HEK293 (cell line): ENCODE measurements at regions not wholly inside any gene's neighbourhood (a gene's known extent, or its start where the extent isn't known, plus 50 kb on each side); places are given as distances from the start of the nearest gene placed in this dataset.

Experiments
- TRIM28 ChIP-seq: IDR thresholded peaks from 2 replicates; pipeline ENCODE4 v1.6.1; 2011; ENCODE audit warnings: low read length, control low read depth, borderline replicate concordance
- ZBTB1 ChIP-seq: fragments of 450-650 bp; formaldehyde crosslinking; IDR thresholded peaks from 2 replicates; pipeline ENCODE4 v1.5.1; 2016; ENCODE audit warnings: missing biosample characterization, missing genetic modification characterization
- ZNF121 ChIP-seq: fragments of 450-650 bp; formaldehyde crosslinking; IDR thresholded peaks from 2 replicates; pipeline ENCODE4 v1.5.1; 2016; ENCODE audit warnings: missing biosample characterization, missing genetic modification characterization
- ZNF202 ChIP-seq: fragments of 450-650 bp; formaldehyde crosslinking; IDR thresholded peaks from 2 replicates; pipeline ENCODE4 v1.5.1; 2016; ENCODE audit warnings: missing biosample characterization, missing genetic modification characterization, borderline replicate concordance
- ZNF792 ChIP-seq: fragments of 450-650 bp; formaldehyde crosslinking; IDR thresholded peaks from 2 replicates; pipeline ENCODE4 v1.5.1; 2016; ENCODE audit warnings: missing biosample characterization, missing genetic modification characterization
- TF ChIP-seq, protein P1 (sequence below): fragments of 450-650 bp; formaldehyde crosslinking; IDR thresholded peaks from 2 replicates; pipeline ENCODE4 v1.5.1; 2016; ENCODE audit warnings: missing biosample characterization, missing genetic modification characterization
- TF ChIP-seq, protein P2 (sequence below): fragments of 450-650 bp; formaldehyde crosslinking; IDR thresholded peaks from 2 replicates; pipeline ENCODE4 v1.5.1; 2016; ENCODE audit warnings: missing biosample characterization, missing genetic modification characterization
- TF ChIP-seq, protein P3 (sequence below): fragments of 450-650 bp; formaldehyde crosslinking; IDR thresholded peaks from 2 replicates; pipeline ENCODE4 v1.5.1; 2016; ENCODE audit warnings: missing biosample characterization, missing genetic modification characterization
- TF ChIP-seq, protein P4 (sequence below): fragments of 450-650 bp; formaldehyde crosslinking; IDR thresholded peaks from 2 replicates; pipeline ENCODE4 v1.5.1; 2016; ENCODE audit warnings: missing biosample characterization, missing genetic modification characterization

DNA sequence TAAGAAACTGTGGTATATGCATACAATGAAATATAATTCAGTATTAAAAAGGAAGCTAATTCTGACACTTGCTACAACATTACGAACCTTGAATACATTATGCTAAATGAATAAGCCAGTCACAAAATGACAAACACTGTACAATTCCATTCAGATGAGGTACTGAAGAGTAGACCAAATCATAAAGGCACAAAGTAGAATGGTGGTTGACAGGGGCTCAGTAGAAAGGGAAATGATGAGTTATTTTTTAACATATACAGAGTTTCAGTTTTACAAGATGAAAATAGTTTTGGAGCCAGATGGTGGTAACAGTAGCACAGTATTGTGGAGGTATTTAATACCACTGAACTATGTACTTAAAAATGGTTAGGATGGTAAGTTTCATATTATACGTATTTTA, 254.6 kb upstream of the RBMS3 start:
- TF ChIP-seq, protein P1, sequence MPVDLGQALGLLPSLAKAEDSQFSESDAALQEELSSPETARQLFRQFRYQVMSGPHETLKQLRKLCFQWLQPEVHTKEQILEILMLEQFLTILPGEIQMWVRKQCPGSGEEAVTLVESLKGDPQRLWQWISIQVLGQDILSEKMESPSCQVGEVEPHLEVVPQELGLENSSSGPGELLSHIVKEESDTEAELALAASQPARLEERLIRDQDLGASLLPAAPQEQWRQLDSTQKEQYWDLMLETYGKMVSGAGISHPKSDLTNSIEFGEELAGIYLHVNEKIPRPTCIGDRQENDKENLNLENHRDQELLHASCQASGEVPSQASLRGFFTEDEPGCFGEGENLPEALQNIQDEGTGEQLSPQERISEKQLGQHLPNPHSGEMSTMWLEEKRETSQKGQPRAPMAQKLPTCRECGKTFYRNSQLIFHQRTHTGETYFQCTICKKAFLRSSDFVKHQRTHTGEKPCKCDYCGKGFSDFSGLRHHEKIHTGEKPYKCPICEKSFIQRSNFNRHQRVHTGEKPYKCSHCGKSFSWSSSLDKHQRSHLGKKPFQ: no peak
- TF ChIP-seq, protein P2, sequence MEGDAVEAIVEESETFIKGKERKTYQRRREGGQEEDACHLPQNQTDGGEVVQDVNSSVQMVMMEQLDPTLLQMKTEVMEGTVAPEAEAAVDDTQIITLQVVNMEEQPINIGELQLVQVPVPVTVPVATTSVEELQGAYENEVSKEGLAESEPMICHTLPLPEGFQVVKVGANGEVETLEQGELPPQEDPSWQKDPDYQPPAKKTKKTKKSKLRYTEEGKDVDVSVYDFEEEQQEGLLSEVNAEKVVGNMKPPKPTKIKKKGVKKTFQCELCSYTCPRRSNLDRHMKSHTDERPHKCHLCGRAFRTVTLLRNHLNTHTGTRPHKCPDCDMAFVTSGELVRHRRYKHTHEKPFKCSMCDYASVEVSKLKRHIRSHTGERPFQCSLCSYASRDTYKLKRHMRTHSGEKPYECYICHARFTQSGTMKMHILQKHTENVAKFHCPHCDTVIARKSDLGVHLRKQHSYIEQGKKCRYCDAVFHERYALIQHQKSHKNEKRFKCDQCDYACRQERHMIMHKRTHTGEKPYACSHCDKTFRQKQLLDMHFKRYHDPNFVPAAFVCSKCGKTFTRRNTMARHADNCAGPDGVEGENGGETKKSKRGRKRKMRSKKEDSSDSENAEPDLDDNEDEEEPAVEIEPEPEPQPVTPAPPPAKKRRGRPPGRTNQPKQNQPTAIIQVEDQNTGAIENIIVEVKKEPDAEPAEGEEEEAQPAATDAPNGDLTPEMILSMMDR (tag by site-specific recombination): no peak
- no peak for TF ChIP-seq ZNF202
- TF ChIP-seq, protein P3, sequence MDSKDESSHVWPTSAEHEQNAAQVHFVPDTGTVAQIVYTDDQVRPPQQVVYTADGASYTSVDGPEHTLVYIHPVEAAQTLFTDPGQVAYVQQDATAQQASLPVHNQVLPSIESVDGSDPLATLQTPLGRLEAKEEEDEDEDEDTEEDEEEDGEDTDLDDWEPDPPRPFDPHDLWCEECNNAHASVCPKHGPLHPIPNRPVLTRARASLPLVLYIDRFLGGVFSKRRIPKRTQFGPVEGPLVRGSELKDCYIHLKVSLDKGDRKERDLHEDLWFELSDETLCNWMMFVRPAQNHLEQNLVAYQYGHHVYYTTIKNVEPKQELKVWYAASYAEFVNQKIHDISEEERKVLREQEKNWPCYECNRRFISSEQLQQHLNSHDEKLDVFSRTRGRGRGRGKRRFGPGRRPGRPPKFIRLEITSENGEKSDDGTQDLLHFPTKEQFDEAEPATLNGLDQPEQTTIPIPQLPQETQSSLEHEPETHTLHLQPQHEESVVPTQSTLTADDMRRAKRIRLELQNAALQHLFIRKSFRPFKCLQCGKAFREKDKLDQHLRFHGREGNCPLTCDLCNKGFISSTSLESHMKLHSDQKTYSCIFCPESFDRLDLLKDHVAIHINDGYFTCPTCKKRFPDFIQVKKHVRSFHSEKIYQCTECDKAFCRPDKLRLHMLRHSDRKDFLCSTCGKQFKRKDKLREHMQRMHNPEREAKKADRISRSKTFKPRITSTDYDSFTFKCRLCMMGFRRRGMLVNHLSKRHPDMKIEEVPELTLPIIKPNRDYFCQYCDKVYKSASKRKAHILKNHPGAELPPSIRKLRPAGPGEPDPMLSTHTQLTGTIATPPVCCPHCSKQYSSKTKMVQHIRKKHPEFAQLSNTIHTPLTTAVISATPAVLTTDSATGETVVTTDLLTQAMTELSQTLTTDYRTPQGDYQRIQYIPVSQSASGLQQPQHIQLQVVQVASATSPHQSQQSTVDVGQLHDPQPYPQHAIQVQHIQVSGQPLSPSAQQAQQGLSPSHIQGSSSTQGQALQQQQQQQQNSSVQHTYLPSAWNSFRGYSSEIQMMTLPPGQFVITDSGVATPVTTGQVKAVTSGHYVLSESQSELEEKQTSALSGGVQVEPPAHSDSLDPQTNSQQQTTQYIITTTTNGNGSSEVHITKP (tag by site-specific recombination): no peak
- no peak for TF ChIP-seq ZNF792 (tag by site-specific recombination)
- TF ChIP-seq ZNF121 (tag by site-specific recombination): no peak
- TF ChIP-seq TRIM28: no peak
- no peak for TF ChIP-seq ZBTB1 (tag by site-specific recombination)
- TF ChIP-seq, protein P4, sequence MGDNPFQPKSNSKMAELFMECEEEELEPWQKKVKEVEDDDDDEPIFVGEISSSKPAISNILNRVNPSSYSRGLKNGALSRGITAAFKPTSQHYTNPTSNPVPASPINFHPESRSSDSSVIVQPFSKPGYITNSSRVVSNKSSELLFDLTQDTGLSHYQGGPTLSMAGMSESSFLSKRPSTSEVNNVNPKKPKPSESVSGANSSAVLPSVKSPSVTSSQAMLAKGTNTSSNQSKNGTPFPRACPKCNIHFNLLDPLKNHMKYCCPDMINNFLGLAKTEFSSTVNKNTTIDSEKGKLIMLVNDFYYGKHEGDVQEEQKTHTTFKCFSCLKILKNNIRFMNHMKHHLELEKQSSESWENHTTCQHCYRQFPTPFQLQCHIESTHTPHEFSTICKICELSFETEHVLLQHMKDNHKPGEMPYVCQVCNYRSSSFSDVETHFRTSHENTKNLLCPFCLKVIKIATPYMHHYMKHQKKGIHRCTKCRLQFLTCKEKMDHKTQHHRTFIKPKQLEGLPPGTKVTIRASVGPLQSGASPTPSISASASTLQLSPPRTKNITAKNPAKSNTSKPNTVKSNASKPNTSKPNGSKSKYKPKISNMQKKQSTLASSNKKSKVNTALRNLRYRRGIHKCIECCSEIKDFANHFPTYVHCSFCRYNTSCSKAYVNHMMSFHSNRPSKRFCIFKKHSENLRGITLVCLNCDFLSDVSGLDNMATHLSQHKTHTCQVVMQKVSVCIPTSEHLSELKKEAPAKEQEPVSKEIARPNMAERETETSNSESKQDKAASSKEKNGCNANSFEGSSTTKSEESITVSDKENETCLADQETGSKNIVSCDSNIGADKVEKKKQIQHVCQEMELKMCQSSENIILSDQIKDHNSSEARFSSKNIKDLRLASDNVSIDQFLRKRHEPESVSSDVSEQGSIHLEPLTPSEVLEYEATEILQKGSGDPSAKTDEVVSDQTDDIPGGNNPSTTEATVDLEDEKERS (tag by site-specific recombination): no peak
